MM.1S (cell line): ENCODE measurements at regions not wholly inside any gene's neighbourhood (a gene's known extent, or its start where the extent isn't known, plus 50 kb on each side); places are given as distances from the start of the nearest gene placed in this dataset.
A peak's percentile ranks its signal among the peaks of the same experiment; 100 is the strongest.

Experiments used
- DNase-seq: peaks from one replicate; pipeline ENCODE4 v3.0.0-alpha.2; 2015
- H2AFZ ChIP-seq: fragments of 300-600 bp; sonication (generic); 2 replicates; pipeline ENCODE4 v1.6.0; 2016; ENCODE audit warnings: antibody characterized with exemption, low read length
- H3F3A ChIP-seq: fragments of 300-600 bp; sonication (generic); 2 replicates; pipeline ENCODE4 v1.6.1; 2016; ENCODE audit warnings: mild to moderate bottlenecking, antibody characterized with exemption, low read length, moderate library complexity, mixed read lengths; ENCODE audit not compliant: insufficient read depth
- H3K27ac ChIP-seq: fragments of 300-600 bp; sonication (generic); 2 replicates; pipeline ENCODE4 v1.5.1; 2016; ENCODE audit warnings: mild to moderate bottlenecking, low read length
- H3K27me3 ChIP-seq: fragments of 300-600 bp; sonication (generic); replicated peaks from 2 replicates; pipeline ENCODE4 v1.6.0; 2016; ENCODE audit warnings: low read length; ENCODE audit not compliant: insufficient read depth
- H3K36me3 ChIP-seq: fragments of 300-600 bp; sonication (generic); replicated peaks from 2 replicates; pipeline ENCODE4 v1.6.1; 2016; ENCODE audit warnings: mild to moderate bottlenecking, low read length, mixed read lengths; ENCODE audit not compliant: insufficient read depth
- H3K4me1 ChIP-seq: fragments of 300-600 bp; sonication (generic); 2 replicates; pipeline ENCODE4 v1.6.1; 2016; ENCODE audit warnings: low read length, mixed read lengths
- H3K4me2 ChIP-seq: fragments of 300-600 bp; sonication (generic); 2 replicates; pipeline ENCODE4 v1.6.0; 2016; ENCODE audit warnings: low read depth, low read length
- H3K4me3 ChIP-seq: fragments of 300-600 bp; sonication (generic); 2 replicates; pipeline ENCODE4 v1.5.1; 2016; ENCODE audit warnings: low read length, mixed read lengths
- H3K79me2 ChIP-seq: fragments of 300-600 bp; sonication (generic); 2 replicates; pipeline ENCODE4 v1.6.1; 2016; ENCODE audit warnings: mixed run types, low read length, mixed read lengths
- H3K9ac ChIP-seq: fragments of 300-600 bp; sonication (generic); 2 replicates; pipeline ENCODE4 v1.6.1; 2016; ENCODE audit warnings: low read length, mixed read lengths
- H3K9me2 ChIP-seq: fragments of 300-600 bp; sonication (generic); replicated peaks from 2 replicates; pipeline ENCODE4 v1.6.1; 2016; ENCODE audit warnings: mild to moderate bottlenecking, low read length, mixed read lengths; ENCODE audit not compliant: insufficient read depth
- H3K9me3 ChIP-seq: fragments of 300-600 bp; sonication (generic); replicated peaks from 2 replicates; pipeline ENCODE4 v1.6.1; 2016; ENCODE audit warnings: mild to moderate bottlenecking, low read length, mixed read lengths; ENCODE audit not compliant: insufficient read depth
- H4K20me1 ChIP-seq: fragments of 300-600 bp; sonication (generic); 2 replicates; pipeline ENCODE4 v1.6.1; 2016; ENCODE audit warnings: mild to moderate bottlenecking, low read length, moderate library complexity, mixed read lengths; ENCODE audit not compliant: insufficient read depth
- CTCF ChIP-seq: fragments of 300-600 bp; sonication (generic); IDR thresholded peaks from 2 replicates; pipeline ENCODE4 v1.5.1; 2016; ENCODE audit warnings: antibody characterized with exemption, low read length, mixed read lengths
- EZH2 ChIP-seq: fragments of 300-600 bp; sonication (generic); optimal IDR thresholded peaks from 2 replicates; pipeline ENCODE3; 2017; ENCODE audit warnings: low read depth, mild to moderate bottlenecking, antibody characterized with exemption, low read length, mixed read lengths
- EZH2phosphoT487 ChIP-seq: fragments of 300-600 bp; sonication (generic); IDR thresholded peaks from 2 replicates; pipeline ENCODE4 v1.6.1; 2018; ENCODE audit warnings: antibody characterized with exemption, low read length

DNA sequence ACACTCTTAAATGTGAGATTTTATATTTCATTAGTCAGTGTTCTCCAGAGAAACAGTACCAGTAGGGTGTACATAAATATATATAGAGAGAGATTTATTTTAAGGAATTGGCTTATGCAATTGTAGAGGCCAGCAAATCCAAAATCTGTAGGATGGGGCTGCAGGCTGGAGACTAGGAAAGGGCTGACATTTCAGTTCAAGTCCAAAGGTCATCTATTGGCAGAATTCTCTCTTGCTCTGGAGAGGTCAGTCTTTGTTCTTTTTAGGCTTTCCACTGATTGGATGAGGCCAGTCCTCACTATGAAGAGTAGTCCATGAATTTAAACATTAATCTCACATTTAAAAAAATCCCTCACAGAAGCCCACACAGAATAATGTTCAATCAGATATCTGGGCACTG, 170.8 kb upstream of the NCKAP5 start:
- no peak overlapping the region for H3K4me2 ChIP-seq
- no peaks in the 10 kb centered on the region for H3K27me3 ChIP-seq
- H3K9me2 ChIP-seq: no peaks in the 10 kb centered on the region
- H4K20me1 ChIP-seq: no peaks in the 10 kb centered on the region
- no peak overlapping the region for H3K4me3 ChIP-seq
- no peaks in the 10 kb centered on the region for H3F3A ChIP-seq
- TF ChIP-seq EZH2 (no peak), CTCF (no peak), EZH2phosphoT487 (no peak)
- no peaks in the 10 kb centered on the region for H3K36me3 ChIP-seq
- no peaks in the 10 kb centered on the region for H3K9me3 ChIP-seq
- no peaks in the 10 kb centered on the region for H3K4me1 ChIP-seq
- H2AFZ ChIP-seq: no peak overlapping the region
- DNase-seq: no peak
- H3K79me2 ChIP-seq: no peaks in the 10 kb centered on the region
- no peak overlapping the region for H3K9ac ChIP-seq
- H3K27ac ChIP-seq: no peak overlapping the region

DNA sequence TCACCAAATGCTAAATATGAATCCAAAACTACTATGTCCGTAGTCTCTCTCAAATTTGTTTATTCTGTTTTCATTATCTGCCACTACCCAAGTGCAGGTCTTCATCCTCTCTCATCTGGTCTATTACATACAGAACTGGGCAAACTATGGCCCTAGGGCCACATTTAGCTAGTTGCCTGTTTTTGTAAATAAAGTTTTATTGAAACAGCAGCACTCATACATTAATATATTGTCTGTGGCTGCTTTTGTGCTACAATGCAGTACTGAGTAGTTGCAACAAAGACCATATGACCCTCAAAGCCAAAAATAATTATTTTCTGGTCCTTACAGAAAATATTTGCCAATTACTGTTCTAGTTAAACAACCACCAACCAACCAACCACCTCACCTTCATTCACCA, 172.2 kb upstream of the NCKAP5 start:
- Histone ChIP-seq H3K4me1 (no peaks in the 10 kb centered on the region), H3K27me3 (no peaks in the 10 kb centered on the region), H3K79me2 (no peaks in the 10 kb centered on the region), H3K4me3 (no peak overlapping the region), H3K9me2 (no peaks in the 10 kb centered on the region), H3K9ac (no peak overlapping the region), H4K20me1 (no peaks in the 10 kb centered on the region), H3F3A (no peaks in the 10 kb centered on the region), H3K9me3 (no peaks in the 10 kb centered on the region), H3K4me2 (no peak overlapping the region), H3K36me3 (no peaks in the 10 kb centered on the region), H3K27ac (no peak overlapping the region), H2AFZ (no peak overlapping the region)
- TF ChIP-seq EZH2phosphoT487 (no peak), EZH2 (no peak), CTCF (no peak)
- DNase-seq: no peak

DNA sequence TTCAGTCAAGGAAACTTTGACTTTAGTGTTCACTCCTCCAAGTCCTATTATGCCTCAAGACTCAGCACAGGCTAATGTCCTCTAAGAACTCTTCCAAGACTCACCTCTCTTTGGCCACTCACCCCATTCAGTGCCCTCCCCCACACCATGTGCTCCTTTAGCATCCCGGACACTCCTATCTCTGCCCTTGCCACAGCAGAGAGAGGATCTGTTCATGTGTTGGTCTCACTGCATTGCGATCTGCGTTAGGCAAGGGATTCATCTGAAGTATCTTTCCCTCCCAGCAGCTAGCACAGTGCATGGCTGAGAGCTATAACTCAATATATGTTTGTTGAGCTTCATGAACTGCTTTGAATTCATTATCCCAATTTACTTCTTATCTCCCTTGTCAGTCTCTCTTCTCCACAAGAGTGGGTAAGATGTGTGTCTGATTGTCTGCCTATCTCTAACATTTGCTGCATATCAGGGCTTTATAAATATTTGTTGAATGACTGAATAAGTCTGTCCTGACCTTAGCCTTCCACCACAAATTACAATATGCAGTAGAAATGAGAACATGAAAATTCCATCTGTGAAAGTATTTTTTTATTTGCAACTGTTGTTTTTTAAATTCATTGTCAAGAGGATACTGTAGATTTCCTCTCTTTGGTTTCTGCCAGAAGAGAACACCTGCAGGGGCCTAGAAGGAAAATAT, 179.9 kb upstream of the NCKAP5 start:
- TF ChIP-seq CTCF (no peak), EZH2 (no peak), EZH2phosphoT487 (no peak)
- H3K27ac ChIP-seq: peak overlapping the region; percentile 51; the same call in 1 of the 2 replicates
- H3K9me3 ChIP-seq: no peaks in the 10 kb centered on the region
- no peaks in the 10 kb centered on the region for H3K36me3 ChIP-seq
- no peak overlapping the region for H3K4me3 ChIP-seq
- no peak overlapping the region for H3K9ac ChIP-seq
- H3K9me2 ChIP-seq: no peaks in the 10 kb centered on the region
- no peaks in the 10 kb centered on the region for H3K27me3 ChIP-seq
- peaks cover 40% of the 10 kb centered on the region for H3K4me1 ChIP-seq
- DNase-seq: no peak
- H3F3A ChIP-seq: peaks cover 16% of the 10 kb centered on the region
- no peaks in the 10 kb centered on the region for H4K20me1 ChIP-seq
- H3K4me2 ChIP-seq: peak overlapping the region; percentile 29; the same call in 1 of the 2 replicates
- no peaks in the 10 kb centered on the region for H3K79me2 ChIP-seq
- peak overlapping the region; percentile 9; the same call in 1 of the 2 replicates for H2AFZ ChIP-seq
